ENCODE measurements at regions not wholly inside any gene's neighbourhood (a gene's known extent, or its start where the extent isn't known, plus 50 kb on each side); places are given as distances from the start of the nearest gene placed in this dataset.

DNA sequence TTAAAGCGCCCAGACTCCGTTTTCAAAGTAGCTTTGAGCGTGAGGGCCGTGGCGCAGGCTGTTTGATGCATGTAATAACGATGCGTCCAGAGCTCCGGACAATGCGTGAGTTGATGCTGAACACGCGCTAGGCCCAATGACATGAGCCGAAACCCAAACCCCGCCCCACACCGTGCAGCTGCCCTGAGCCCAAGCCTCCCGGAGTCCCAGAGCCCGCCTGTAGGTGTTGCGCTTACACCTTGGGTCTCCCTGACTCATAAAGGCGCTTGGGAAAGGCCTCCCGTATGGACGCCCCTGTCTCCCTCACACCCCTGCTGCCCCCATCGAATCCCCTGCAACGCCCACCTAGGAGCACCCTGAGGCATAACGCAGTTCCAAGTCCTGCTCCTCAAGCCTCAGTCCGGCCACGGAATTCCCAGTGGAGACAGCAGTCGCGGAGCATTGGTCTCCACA, 87.6 kb downstream of the ERMARD start:
- Histone ChIP-seq H3K9me3 (no peaks in the 10 kb centered on the region), H3K36me3 (no peaks in the 10 kb centered on the region), H3K27ac (no peak overlapping the region), H3K4me1 (no peaks in the 10 kb centered on the region), H3K4me3 (no peak overlapping the region), H3K27me3 (peaks cover 29% of the 10 kb centered on the region)
- ATAC-seq = no peak
- 83 to 91% methylated on average over 1 to 9 of the region's 27 CpGs for WGBS, 2 donors (ENCODE audit: low coverage in 1 of 2)
- TF ChIP-seq EP300 (IDR thresholded peaks at IDR 0.05) (no peak), POLR2AphosphoS5 (IDR thresholded peaks at IDR 0.05) (no peak), CTCF (IDR thresholded peaks at IDR 0.05) (no peak), POLR2A (IDR thresholded peaks at IDR 0.05) (no peak)

- Histone ChIP-seq H3K27ac (no peak overlapping the region), H3K4me1 (no peaks in the 10 kb centered on the region), H3K4me3 (no peak overlapping the region), H3K9me3 (no peaks in the 10 kb centered on the region), H3K27me3 (peaks cover 35% of the 10 kb centered on the region), H3K36me3 (no peaks in the 10 kb centered on the region)
- TF ChIP-seq POLR2A (IDR thresholded peaks at IDR 0.05) (no peak), EP300 (IDR thresholded peaks at IDR 0.05) (no peak), POLR2AphosphoS5 (IDR thresholded peaks at IDR 0.05) (no peak), CTCF (IDR thresholded peaks at IDR 0.05) (no peak)
- 89 to 96% methylated on average over 5 to 7 of the region's 27 CpGs for WGBS, 2 donors (ENCODE audit: low coverage in 1 of 2)
- ATAC-seq = no peak
Measured at GRCh38 chr6:169838346-169839028, 87.1 kb downstream of the ERMARD start.

- no peaks in the 10 kb centered on the region for H3K9me3 ChIP-seq
- no peak for ATAC-seq
- 67 to 88% methylated on average over 1 to 3 of the region's 17 CpGs for WGBS, 2 donors (ENCODE audit: low coverage in 1 of 2)
- peaks cover 30% of the 10 kb centered on the region for H3K27me3 ChIP-seq
- H3K4me1 ChIP-seq = no peaks in the 10 kb centered on the region
- no peak overlapping the region for H3K27ac ChIP-seq
- no peaks in the 10 kb centered on the region for H3K36me3 ChIP-seq
- H3K4me3 ChIP-seq = no peak overlapping the region
- TF ChIP-seq CTCF (IDR thresholded peaks at IDR 0.05) = no peak
- TF ChIP-seq POLR2A (IDR thresholded peaks at IDR 0.05) = no peak
- no peak for TF ChIP-seq EP300 (IDR thresholded peaks at IDR 0.05)
- TF ChIP-seq POLR2AphosphoS5 (IDR thresholded peaks at IDR 0.05) = no peak
Measured at GRCh38 chr6:169837529-169838250, 86.3 kb downstream of the ERMARD start.

GRCh38 chr6:169833258-169833794, 81.9 kb downstream of the ERMARD start:
- whole genome bisulfite sequencing, 2 donors (ENCODE audit: low coverage in 1 of 2) = 86 to 87% methylated on average over 2 to 7 of the region's 7 CpGs
- Histone ChIP-seq H3K27ac (no peak overlapping the region), H3K36me3 (no peaks in the 10 kb centered on the region), H3K27me3 (peaks cover 33% of the 10 kb centered on the region), H3K4me1 (peaks cover 0 to 8% (median 0%) of the 10 kb centered on the region in 3 donors), H3K4me3 (no peak overlapping the region), H3K9me3 (no peaks in the 10 kb centered on the region)
- TF ChIP-seq EP300 (IDR thresholded peaks at IDR 0.05) = no peak
- TF ChIP-seq CTCF (IDR thresholded peaks at IDR 0.05) = no peak
- TF ChIP-seq POLR2A (IDR thresholded peaks at IDR 0.05) = no peak
- no peak for TF ChIP-seq POLR2AphosphoS5 (IDR thresholded peaks at IDR 0.05)
- ATAC-seq = no peak

Measured in gastroesophageal sphincter (tissue), 4 donors.